Cardiac muscle cell (in vitro differentiated cells and primary cell): ENCODE measurements at regions not wholly inside any gene's neighbourhood (a gene's known extent, or its start where the extent isn't known, plus 50 kb on each side); places are given as distances from the start of the nearest gene placed in this dataset.
A peak's percentile ranks its signal among the peaks of the same experiment; 100 is the strongest.

Experiments used
- DNase-seq, 2 donors: peaks; one replicate each; pipeline versions ENCODE4 v3.0.0 to v3.0.0-alpha.2; 2010 to 2017; ENCODE audit warnings: low read depth in 1 of 2, low spot score in 1 of 2
- H3K27ac ChIP-seq: fragments of 200-600 bp; sonication (generic); 2 replicates; pipeline ENCODE4 v1.5.1; 2016
- H3K27me3 ChIP-seq: fragments of 200-600 bp; sonication (generic); 2 replicates; pipeline ENCODE4 v1.6.0; 2016; ENCODE audit warnings: control low read depth
- H3K36me3 ChIP-seq: fragments of 200-600 bp; sonication (generic); 2 replicates; pipeline ENCODE4 v1.5.1; 2016; ENCODE audit warnings: control low read depth
- H3K4me1 ChIP-seq: fragments of 200-600 bp; sonication (generic); 2 replicates; pipeline ENCODE4 v1.8.1; 2017; ENCODE audit warnings: low read depth, mild to moderate bottlenecking, mixed run types
- H3K4me3 ChIP-seq: fragments of 200-600 bp; sonication (generic); 2 replicates; pipeline ENCODE4 v1.5.1; 2016; ENCODE audit warnings: mild to moderate bottlenecking
- H3K9me3 ChIP-seq: fragments of 200-600 bp; sonication (generic); 2 replicates; pipeline ENCODE4 v1.5.1; 2017; ENCODE audit warnings: low read depth, mild to moderate bottlenecking, control low read depth
- TF ChIP-seq, protein P1 (sequence below): IDR thresholded peaks from 2 replicates; pipeline ENCODE4 v1.5.1; 2012; ENCODE audit warnings: low read depth, mild to moderate bottlenecking, low read length

- no peak overlapping the region for H3K4me3 ChIP-seq
- H3K4me1 ChIP-seq: no peaks in the 10 kb centered on the region
- DNase-seq: no peak
- no peaks in the 10 kb centered on the region for H3K27me3 ChIP-seq
- no peaks in the 10 kb centered on the region for H3K36me3 ChIP-seq
- H3K9me3 ChIP-seq: no peaks in the 10 kb centered on the region
- TF ChIP-seq, protein P1, sequence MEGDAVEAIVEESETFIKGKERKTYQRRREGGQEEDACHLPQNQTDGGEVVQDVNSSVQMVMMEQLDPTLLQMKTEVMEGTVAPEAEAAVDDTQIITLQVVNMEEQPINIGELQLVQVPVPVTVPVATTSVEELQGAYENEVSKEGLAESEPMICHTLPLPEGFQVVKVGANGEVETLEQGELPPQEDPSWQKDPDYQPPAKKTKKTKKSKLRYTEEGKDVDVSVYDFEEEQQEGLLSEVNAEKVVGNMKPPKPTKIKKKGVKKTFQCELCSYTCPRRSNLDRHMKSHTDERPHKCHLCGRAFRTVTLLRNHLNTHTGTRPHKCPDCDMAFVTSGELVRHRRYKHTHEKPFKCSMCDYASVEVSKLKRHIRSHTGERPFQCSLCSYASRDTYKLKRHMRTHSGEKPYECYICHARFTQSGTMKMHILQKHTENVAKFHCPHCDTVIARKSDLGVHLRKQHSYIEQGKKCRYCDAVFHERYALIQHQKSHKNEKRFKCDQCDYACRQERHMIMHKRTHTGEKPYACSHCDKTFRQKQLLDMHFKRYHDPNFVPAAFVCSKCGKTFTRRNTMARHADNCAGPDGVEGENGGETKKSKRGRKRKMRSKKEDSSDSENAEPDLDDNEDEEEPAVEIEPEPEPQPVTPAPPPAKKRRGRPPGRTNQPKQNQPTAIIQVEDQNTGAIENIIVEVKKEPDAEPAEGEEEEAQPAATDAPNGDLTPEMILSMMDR: no peak
- no peak overlapping the region for H3K27ac ChIP-seq
These were observed 503.1 kb upstream of the PKDCC start for GRCh38 chr2:41544709-41545108.

DNA sequence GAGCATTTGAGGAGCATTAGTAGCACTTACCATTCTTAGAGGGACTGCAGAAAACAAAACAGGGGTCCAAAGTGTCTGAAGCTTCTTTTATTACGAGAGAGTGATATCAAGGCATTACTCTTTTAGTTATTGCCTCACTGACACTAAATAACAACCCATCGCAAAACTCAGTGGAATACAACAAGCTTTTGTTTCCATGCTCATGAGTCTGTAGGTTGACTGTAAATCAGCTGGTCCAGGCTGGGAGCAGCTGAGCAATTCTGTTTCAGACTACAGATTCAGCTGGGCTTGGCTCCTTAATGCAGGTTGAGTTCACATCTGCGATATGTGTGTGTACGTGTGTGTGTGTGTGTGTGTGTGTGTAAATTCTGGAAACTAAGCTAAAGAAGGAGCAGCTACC, 501.8 kb upstream of the PKDCC start:
- TF ChIP-seq, protein P1: no peak
- H3K36me3 ChIP-seq: no peaks in the 10 kb centered on the region
- no peak overlapping the region for H3K27ac ChIP-seq
- DNase-seq: no peak
- no peaks in the 10 kb centered on the region for H3K4me1 ChIP-seq
- no peak overlapping the region for H3K4me3 ChIP-seq
- H3K9me3 ChIP-seq: no peaks in the 10 kb centered on the region
- H3K27me3 ChIP-seq: no peaks in the 10 kb centered on the region

GRCh38 chr2:41568648-41569047, 479.2 kb upstream of the PKDCC start:
- no peaks in the 10 kb centered on the region for H3K4me1 ChIP-seq
- H3K36me3 ChIP-seq: no peaks in the 10 kb centered on the region
- no peak for DNase-seq
- no peak overlapping the region for H3K27ac ChIP-seq
- H3K9me3 ChIP-seq: no peaks in the 10 kb centered on the region
- no peak overlapping the region for H3K4me3 ChIP-seq
- no peaks in the 10 kb centered on the region for H3K27me3 ChIP-seq
- TF ChIP-seq, protein P1: no peak

GRCh38 chr2:41572154-41572553, 475.7 kb upstream of the PKDCC start:
- Histone ChIP-seq H3K4me3 (no peak overlapping the region), H3K9me3 (no peaks in the 10 kb centered on the region), H3K36me3 (no peaks in the 10 kb centered on the region), H3K4me1 (no peaks in the 10 kb centered on the region), H3K27ac (no peak overlapping the region), H3K27me3 (no peaks in the 10 kb centered on the region)
- DNase-seq: no peak
- TF ChIP-seq, protein P1: no peak

DNA sequence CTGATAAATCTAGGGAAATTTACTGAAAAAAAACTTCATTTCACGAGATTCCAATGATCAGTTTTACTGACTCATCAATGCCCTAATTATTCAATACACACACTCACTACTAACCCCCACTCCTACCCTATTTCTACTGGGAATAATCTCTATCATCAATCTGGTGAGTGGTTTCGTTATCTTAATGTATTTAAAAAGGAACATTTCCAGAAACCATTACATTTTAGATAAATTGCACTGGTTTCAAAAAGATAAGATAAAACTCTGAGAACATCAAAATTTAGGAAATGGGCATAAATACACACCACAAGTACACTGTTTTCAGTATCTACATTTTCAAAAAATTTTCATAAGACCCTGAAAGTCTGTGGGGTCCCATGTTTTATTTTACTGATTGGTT, 471.4 kb upstream of the PKDCC start:
- Histone ChIP-seq H3K9me3 (no peaks in the 10 kb centered on the region), H3K36me3 (no peaks in the 10 kb centered on the region), H3K27ac (no peak overlapping the region), H3K27me3 (no peaks in the 10 kb centered on the region), H3K4me1 (no peaks in the 10 kb centered on the region), H3K4me3 (no peak overlapping the region)
- TF ChIP-seq, protein P1: no peak
- DNase-seq: no peak

DNA sequence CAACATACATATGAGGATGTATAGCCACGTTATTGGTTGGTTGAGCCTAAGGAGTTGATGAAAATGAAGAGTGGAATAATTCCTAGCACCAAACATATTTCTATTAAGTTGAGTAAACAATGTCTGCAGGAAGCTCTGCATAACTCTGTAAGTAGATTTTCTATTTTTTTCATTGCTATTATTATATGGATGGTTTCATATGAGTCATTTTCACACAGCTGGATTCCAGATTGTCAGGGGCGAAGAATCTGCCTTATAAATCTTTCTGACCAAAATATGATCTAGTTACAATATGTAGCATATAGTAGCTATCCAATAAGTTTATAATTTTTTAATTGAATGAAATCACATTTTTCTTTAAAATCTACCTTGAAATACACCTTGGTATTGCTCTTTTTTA, 468.0 kb upstream of the PKDCC start:
- no peaks in the 10 kb centered on the region for H3K4me1 ChIP-seq
- TF ChIP-seq, protein P1: no peak
- H3K9me3 ChIP-seq: no peaks in the 10 kb centered on the region
- peak in 1 of 2 donors; percentile 17 for DNase-seq
- no peak overlapping the region for H3K4me3 ChIP-seq
- no peaks in the 10 kb centered on the region for H3K27me3 ChIP-seq
- H3K27ac ChIP-seq: no peak overlapping the region
- no peaks in the 10 kb centered on the region for H3K36me3 ChIP-seq
